Testis (tissue), 2 donors: ENCODE measurements at regions not wholly inside any gene's neighbourhood (a gene's known extent, or its start where the extent isn't known, plus 50 kb on each side); places are given as distances from the start of the nearest gene placed in this dataset.

Experiments used
- DNase-seq: peaks from one replicate; pipeline ENCODE4 v3.0.0-alpha.2; 2019
- H3K27ac ChIP-seq, 2 donors: fragments of 200-600 bp; sonication (generic); one replicate each; pipeline ENCODE4 v1.5.1; 2019
- H3K27me3 ChIP-seq: fragments of 200-600 bp; sonication (generic); one replicate; pipeline ENCODE4 v1.5.1; 2019
- H3K36me3 ChIP-seq: fragments of 200-600 bp; sonication (generic); one replicate; pipeline ENCODE4 v1.5.1; 2017; ENCODE audit warnings: low read depth; ENCODE audit errors: missing control alignments
- H3K4me1 ChIP-seq: fragments of 200-600 bp; sonication (generic); one replicate; pipeline ENCODE4 v1.5.1; 2019
- H3K4me3 ChIP-seq, 2 donors: fragments of 200-600 bp; sonication (generic); one replicate each; pipeline ENCODE4 v1.5.1; 2017 to 2019
- H3K9me3 ChIP-seq: fragments of 200-600 bp; sonication (generic); one replicate; pipeline ENCODE4 v1.5.1; 2017
- POLR2A ChIP-seq: fragments of 450-650 bp; IDR thresholded peaks from one replicate; pipeline ENCODE4 v1.6.1; 2017; ENCODE audit warnings: antibody characterized with exemption, mild to moderate bottlenecking, moderate library complexity
- WGBS, 2 donors: methylation state at CpG; one replicate each; pipeline ENCODE4 v1.1.5; 2018; 5-methylcytosine and 5-hydroxymethylcytosine counted together
- intact Hi-C: fragments of 100-400 bp; cut with DNase I; formaldehyde crosslinking; loops from one replicate; pipeline ENCODE4 v1.15.1; 2023; ENCODE audit warnings: low total_unique reads
- TF ChIP-seq, protein P1 (sequence below), 3 experiments: fragments of 450-650 bp in 2 of 3; fragments of 200-600 bp in 1 of 3; sonication (generic) in 1 of 3; IDR thresholded peaks; one replicate each; pipeline ENCODE4 v1.5.1; 2016 to 2019; ENCODE audit warnings: antibody characterized with exemption in 3 of 3, mild to moderate bottlenecking in 2 of 3, moderate library complexity in 1 of 3

DNA sequence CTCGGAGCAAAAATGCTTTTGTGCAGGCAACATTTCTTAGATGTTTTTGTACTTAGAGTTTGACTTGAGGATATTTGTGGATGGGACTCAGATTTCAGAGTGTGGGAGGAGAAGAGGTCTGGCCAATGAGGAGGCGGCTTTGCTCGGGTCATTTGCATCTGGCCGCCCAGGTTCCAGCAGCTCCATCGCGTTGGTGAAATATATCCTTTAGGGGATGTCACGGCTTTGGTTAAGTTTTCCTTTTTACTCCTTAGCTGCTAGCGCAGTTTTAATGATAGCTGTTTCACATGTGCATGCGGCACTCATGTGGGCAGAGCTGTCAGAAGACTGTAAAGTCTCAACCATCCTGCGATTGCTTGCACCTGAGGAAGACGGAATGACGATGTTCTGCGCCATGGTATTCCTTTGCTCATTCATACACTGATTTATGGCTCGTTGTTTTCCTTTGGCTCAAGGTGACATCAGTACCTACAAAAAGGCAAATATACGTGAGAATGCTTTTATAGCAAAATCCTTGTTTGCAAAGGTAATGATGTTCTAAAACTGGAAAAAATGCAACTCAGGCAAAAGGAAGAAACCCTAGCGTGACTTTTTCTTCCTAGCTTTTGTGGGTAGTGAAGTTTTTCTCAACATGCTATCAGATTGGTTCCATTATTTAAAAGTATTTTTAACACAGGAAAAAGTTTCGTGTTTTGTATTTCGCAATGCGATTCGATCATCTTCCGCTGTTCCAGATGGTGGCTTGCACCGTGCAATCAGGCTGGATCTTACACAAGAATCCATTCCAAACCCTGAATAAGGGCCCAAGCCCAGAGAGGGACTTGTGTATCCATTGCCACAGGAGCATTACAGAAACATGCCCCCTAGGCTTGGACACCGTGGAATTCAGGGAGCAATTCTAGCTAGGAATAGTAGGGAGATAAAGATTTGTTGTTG lies 70.5 kb upstream of the ZNF516 start:
- Histone ChIP-seq H3K27me3 (no peaks in the 10 kb centered on the region), H3K9me3 (no peaks in the 10 kb centered on the region), H3K4me1 (no peaks in the 10 kb centered on the region), H3K36me3 (no peaks in the 10 kb centered on the region), H3K4me3 (peak overlapping the region; percentile 6 to 12), H3K27ac (peak overlapping the region; percentile 34 to 86)
- no peak for TF ChIP-seq POLR2A
- TF ChIP-seq, protein P1, sequence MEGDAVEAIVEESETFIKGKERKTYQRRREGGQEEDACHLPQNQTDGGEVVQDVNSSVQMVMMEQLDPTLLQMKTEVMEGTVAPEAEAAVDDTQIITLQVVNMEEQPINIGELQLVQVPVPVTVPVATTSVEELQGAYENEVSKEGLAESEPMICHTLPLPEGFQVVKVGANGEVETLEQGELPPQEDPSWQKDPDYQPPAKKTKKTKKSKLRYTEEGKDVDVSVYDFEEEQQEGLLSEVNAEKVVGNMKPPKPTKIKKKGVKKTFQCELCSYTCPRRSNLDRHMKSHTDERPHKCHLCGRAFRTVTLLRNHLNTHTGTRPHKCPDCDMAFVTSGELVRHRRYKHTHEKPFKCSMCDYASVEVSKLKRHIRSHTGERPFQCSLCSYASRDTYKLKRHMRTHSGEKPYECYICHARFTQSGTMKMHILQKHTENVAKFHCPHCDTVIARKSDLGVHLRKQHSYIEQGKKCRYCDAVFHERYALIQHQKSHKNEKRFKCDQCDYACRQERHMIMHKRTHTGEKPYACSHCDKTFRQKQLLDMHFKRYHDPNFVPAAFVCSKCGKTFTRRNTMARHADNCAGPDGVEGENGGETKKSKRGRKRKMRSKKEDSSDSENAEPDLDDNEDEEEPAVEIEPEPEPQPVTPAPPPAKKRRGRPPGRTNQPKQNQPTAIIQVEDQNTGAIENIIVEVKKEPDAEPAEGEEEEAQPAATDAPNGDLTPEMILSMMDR (IDR thresholded peaks at IDR 0.05) = no peak
- DNase-seq = peak; percentile 87
- intact Hi-C loops = no loop called here
- 15% methylated on average over 23 of the region's 23 CpGs for WGBS, 2 donors

- no peak for DNase-seq
- intact Hi-C loops = no loop called here
- TF ChIP-seq, protein P1 (IDR thresholded peaks at IDR 0.05) = no peak
- TF ChIP-seq POLR2A = no peak
- Histone ChIP-seq H3K9me3 (no peaks in the 10 kb centered on the region), H3K27ac (peak overlapping the region; percentile 34 to 86), H3K36me3 (no peaks in the 10 kb centered on the region), H3K4me3 (peak overlapping the region; percentile 6 to 12), H3K27me3 (no peaks in the 10 kb centered on the region), H3K4me1 (no peaks in the 10 kb centered on the region)
- WGBS, 2 donors = 43 to 55% methylated on average over 4 of the region's 4 CpGs
These were observed 69.7 kb upstream of the ZNF516 start for GRCh38 chr18:76564655-76565237.

DNA sequence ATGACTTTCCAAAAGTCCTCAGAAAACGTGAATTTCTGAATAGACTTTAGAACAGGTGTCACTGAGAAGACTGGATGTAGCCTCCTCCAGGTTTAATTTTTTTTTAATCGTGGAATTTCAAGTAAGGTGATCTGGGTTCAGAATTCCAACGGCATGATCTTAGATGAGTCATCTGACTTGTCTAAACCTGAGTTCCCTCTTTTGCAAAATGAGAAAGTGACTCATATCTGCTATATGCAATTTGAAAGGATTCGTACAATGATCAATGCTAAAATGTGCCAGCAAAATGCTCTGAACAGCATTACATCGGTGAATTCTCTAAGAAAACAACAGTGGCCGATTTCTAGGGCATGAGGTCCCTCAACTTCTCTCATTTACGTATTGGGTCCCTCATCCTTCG lies 69.1 kb upstream of the ZNF516 start:
- DNase-seq = no peak
- Histone ChIP-seq H3K36me3 (no peaks in the 10 kb centered on the region), H3K4me1 (no peaks in the 10 kb centered on the region), H3K27me3 (no peaks in the 10 kb centered on the region), H3K9me3 (no peaks in the 10 kb centered on the region), H3K4me3 (no peak overlapping the region), H3K27ac (peak overlapping the region in 1 of 2 donors; percentile 86)
- no peak for TF ChIP-seq POLR2A
- TF ChIP-seq, protein P1 (IDR thresholded peaks at IDR 0.05) = no peak
- intact Hi-C loops = no loop called here
- 91 to 94% methylated on average over 8 of the region's 8 CpGs for WGBS, 2 donors

DNA sequence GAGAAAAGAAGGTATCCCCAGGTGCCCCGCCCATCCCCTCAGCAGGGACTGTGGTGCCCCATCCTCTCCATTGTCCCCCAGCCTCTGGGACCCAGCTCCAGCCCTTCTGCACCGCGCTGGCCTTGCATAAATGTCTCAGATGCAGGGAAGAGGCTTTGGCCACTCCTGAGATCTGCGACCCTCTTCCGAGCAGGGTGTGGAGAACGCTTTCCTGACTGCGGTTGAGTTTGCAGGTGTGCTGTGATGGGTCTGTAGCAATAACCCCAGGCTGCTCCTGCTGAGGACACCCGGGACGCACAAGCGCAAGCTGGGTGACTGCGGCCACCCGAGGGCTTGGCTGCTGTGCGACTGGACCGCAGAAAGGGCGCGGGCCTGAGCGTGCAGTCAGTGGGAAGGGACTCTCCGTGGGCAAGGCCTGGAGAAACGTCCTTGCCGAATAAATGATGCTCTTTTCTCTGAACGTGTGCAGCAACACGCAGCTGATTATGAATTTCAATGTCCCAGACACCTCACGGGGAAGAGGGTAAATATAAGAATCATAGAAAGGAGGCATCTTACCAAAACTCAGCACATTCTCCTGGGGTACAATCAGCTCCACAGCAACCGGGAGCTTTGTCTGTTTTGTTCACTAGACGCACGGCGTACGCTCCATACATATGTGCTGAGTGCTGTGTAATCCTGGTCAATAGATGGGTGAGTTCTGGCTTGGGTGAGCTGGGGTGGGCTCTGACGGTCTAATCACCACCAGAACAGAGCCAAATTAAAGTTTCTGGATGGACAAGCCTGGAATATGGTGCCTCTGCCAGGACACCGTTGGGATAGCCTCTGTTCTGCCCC lies 67.5 kb upstream of the ZNF516 start:
- WGBS, 2 donors = 92 to 93% methylated on average over 26 to 30 of the region's 30 CpGs
- no peak overlapping the region for H3K4me3 ChIP-seq
- H3K9me3 ChIP-seq = no peaks in the 10 kb centered on the region
- no peaks in the 10 kb centered on the region for H3K4me1 ChIP-seq
- H3K27ac ChIP-seq = no peak overlapping the region
- intact Hi-C loops = no loop called here
- no peaks in the 10 kb centered on the region for H3K27me3 ChIP-seq
- DNase-seq = no peak
- TF ChIP-seq POLR2A = no peak
- TF ChIP-seq, protein P1 (IDR thresholded peaks at IDR 0.05) = no peak
- H3K36me3 ChIP-seq = no peaks in the 10 kb centered on the region
